GM18508 (cell line): ENCODE measurements at regions not wholly inside any gene's neighbourhood (a gene's known extent, or its start where the extent isn't known, plus 50 kb on each side); places are given as distances from the start of the nearest gene placed in this dataset.

Experiments used
- ATAC-seq: cut with Tn5 transposase; IDR thresholded peaks from one replicate; pipeline ENCODE4 v1.9.1; 2021; ENCODE audit warnings: moderate number of reproducible peaks; ENCODE audit not compliant: insufficient read depth, unreplicated experiment

DNA sequence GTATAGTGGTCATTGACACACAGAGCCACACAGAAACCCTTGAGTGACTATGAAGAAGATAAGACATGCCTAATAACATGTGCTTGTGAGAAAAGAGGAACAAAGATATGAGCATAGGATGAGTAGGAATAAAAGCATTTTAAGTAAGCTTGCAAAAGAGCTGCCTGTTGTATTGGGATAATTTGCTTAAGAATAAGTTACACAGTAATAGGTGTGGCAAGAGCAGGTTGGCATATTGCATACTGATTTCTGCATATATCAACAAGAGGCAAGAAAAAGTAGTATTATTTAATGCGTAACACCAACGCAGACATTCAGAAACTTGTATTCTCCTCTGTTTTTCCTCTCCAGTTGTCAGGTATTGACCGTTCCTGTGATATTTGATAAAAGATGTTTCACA, 111.5 kb upstream of the UGT8 start:
- ATAC-seq: no peak

DNA sequence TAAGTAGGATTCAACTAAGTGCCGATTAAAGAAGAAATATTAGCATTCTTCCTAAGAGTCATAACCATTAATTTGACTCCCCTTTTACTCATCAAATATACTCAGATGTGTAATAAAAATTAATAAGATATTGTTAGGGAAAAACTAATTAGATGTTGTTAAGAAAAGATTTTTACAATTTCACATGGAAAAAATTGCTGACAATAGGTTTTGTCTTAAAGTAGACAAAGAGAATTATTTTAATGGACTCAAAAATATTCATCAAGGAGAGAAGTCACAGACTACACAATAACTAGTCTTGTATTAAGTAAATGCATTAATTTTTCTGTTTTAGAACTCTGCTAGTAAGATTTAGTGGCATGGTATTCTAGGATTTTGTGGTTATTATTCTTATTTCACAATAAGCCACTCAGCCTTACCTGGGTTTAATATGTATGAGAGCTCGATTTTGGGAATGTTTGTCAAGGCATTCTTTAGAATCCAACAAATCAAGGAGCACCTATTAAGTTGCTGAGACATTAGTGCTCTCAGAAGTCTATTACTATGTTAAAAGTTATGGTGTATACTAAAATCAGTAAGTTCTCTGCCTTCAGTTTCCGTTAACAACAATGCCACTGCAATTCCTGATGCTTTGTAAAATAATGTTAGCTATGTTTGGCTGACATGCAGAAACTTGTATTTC, 110.2 kb upstream of the UGT8 start:
- ATAC-seq: no peak

DNA sequence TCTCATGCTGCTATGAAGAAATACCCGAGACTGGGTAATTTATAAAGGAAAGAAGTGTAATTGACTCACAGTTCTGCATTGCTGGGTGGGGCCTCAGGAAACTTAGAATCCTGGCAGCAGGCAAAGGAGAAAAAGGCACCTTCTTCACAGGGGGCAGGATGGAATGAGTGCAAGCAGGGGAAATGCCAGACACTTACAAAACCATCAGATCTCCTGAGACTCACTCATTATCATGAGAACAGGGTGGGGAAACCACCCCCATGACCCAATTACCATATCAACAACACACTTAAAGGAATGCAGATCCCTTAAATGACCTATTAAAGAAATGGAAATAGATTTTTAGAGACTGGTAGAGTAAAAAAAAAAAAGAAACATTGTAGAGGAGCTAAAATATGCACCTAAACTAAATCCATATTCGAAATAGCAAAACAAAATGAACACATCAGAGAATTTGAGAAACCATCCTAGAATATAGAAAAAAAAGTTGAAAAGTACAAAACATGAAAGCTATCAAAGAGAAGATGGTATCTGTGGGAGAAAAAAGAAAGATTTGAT, 104.3 kb upstream of the UGT8 start:
- ATAC-seq: no peak

GRCh38 chr4:114495471-114495928, 103.1 kb upstream of the UGT8 start:
- ATAC-seq: no peak

DNA sequence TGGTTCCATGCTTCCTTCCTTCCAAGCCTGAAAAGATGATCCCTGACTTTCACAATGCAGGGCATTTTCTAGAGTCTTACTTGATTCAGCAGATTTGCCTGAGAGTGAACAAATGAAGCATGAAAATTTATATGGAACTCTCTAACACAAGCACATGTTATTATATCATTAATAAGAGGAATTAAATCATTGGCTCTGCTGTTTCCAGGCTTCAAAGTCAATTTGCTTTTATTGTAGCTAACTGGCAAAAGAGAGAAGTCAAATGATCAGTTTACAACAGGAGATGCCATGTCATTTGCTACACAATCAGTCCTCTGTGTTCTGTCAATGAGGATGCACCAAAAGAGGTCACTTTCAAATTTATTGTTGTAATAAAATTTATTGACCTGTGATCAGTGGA, 101.5 kb upstream of the UGT8 start:
- no peak for ATAC-seq

- no peak for ATAC-seq
Measured at GRCh38 chr4:114509340-114509739, 89.3 kb upstream of the UGT8 start.

DNA sequence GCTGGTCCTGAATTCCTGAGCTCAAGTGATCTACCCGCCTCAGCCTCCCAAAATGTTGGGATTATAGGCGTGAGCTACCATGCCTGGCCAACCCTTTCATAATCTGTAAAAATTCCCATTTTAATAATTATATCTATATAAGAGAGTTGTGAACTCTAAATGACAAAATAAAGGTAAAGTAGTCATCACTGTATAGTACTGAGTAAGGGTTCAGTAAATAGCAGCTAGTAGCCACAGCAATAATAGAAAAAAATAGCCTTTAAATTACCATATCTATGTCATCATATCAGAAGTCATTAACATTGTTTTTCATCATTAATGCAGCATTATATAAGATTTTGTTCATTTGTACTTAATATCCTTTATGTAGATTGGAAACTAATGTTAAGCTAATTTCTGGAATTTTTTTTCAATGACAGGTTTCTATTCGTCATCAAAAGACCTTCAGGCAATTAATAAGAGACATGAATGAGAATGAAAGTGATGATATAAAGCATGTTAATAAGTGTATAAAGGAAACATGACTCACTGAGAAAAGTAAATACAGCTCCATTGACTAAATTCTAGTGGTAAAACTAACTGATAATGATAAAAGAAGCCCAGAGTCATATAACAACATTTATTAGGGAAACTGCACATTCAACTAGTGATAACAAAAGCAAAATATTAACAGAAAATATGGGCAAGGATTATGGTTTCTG, 85.9 kb upstream of the UGT8 start:
- no peak for ATAC-seq

DNA sequence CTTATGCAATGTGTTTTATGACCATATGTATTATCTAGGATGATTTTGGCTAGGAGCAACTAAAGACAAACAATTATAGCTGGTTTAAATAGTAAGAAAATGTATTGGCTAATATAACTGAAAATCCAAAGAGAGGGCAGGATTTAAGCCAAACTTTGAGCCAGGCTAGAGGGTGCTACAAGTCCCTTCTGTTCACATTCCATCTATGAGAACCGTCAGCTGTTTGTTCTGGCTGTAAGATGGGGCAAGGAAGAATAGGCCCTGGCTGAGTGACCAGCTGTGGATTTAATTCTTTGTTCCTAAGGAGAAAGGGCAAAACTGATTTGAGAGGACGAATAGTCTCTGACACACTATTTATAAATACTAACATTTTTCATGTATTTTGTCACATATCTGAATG, 79.2 kb upstream of the UGT8 start:
- no peak for ATAC-seq

DNA sequence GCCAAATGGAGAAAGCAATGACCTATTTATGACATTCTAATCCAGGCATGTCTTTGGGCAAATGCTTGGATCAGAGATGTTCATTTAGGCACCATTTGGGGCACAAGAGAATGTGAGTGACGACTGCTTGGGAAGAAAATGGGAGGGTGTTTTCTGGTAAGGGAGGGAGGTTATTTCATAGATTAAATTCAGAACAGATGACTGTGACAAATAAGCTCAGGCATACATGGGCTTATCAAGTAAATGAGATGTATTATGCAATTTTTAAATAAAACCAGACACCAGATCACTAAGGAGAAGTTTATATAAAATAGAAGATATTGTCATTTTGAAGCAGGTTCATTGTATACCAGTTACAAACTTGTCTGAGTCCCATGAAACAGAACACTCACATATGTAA, 71.4 kb upstream of the UGT8 start:
- ATAC-seq: no peak

- no peak for ATAC-seq
Measured at GRCh38 chr4:114527637-114528036, 71.0 kb upstream of the UGT8 start.

DNA sequence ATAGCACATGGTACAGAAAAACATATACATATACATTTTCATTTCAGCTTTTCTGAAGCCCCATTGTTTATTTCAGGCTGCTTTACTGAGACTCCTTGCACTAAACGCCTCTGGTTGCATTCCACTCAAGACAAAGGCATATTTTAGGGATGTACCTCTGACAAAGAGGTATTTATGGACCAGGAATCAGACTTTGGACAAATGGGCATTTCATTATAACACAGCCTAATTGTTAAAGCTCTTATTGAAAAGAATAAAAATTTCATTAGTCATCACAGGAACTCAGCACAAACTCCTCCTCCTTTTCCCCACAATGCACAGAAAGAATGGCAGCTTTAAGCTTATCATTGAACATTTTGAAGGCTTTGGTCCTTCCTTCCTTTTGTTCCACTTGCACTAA, 62.9 kb upstream of the UGT8 start:
- ATAC-seq: no peak

- no peak for ATAC-seq
Measured at GRCh38 chr4:114537352-114537751, 61.3 kb upstream of the UGT8 start.

- no peak for ATAC-seq
Measured at GRCh38 chr4:114538012-114538617, 60.5 kb upstream of the UGT8 start.

DNA sequence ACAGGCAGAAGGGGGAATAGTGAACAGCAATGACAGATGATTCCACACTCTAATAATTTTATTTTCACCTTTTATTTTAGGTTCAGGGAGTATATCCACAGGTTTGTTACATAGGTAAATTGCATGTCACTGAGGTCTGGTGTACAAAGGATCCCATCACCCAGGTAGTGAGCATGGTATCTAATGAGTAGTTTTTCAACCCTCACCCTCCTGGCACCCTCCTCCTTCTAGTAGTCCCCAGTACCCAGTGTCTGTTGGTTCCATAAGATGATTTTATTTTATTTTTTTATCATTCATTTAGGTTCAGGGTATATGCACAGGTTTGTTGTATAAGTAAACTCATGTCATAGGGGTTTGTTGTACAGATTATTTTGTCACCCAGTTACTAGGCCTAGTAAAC, 58.6 kb upstream of the UGT8 start:
- no peak for ATAC-seq

DNA sequence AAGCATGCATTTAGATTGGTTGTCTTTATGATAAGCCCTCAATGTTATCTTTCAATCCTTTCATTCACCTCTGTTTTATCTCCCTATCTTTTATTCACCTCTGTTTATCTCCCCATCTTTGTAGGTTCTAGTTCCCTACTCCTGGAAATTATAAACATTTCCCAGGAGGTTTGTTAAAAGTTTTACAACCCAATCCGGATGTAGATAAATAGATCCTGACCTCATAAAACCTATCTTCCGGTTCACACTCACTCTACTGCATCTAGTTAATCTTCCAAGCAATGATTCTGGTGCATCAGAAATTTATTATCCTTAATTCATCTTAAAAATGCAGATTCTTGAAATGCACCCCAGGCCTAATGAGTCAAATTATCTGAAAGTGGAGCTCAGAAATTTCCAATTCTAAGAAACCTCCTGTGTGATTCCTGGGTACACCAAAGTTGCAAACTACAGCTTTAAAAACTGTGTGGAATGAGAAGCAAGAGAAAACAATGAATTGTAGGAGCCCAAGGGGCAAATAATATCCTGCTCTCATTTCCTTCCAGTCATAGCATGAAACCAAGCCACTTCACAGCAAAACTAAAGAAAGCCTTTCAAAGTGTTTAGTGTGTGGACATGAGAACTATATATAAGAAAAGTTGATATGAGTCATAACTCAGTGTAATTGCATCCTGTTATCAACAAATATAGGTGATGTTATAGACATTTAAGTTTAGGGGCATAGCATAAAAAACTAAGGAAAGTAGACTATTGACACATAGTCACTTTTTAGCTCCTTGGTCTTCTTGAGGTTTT, 51.1 kb upstream of the UGT8 start:
- no peak for ATAC-seq
